Liver (tissue), 8 donors: ENCODE measurements at regions not wholly inside any gene's neighbourhood (a gene's known extent, or its start where the extent isn't known, plus 50 kb on each side); places are given as distances from the start of the nearest gene placed in this dataset.

Experiments
- DNase-seq: peaks from one replicate; pipeline ENCODE4 v3.0.0-alpha.2; 2017; ENCODE audit warnings: low spot score
- H3K27ac ChIP-seq, 2 donors: one replicate each; pipeline ENCODE4 v1.7.0; 2013; ENCODE audit warnings: inconsistent platforms in 2 of 2, low read length in 2 of 2, control low read depth in 1 of 2, low read depth in 1 of 2, mild to moderate bottlenecking in 1 of 2
- H3K27me3 ChIP-seq, 4 donors: one replicate each; pipeline versions ENCODE4 v1.6.1 to v1.7.0; 2013; ENCODE audit warnings: low read length in 3 of 4, inconsistent platforms in 1 of 4, mild to moderate bottlenecking in 1 of 4, moderate library complexity in 1 of 4; ENCODE audit not compliant: control insufficient read depth in 4 of 4, insufficient read depth in 4 of 4
- H3K36me3 ChIP-seq, 4 donors: one replicate each; pipeline versions ENCODE4 v1.6.1 to v1.7.0; 2013; ENCODE audit warnings: low read length in 3 of 4, mild to moderate bottlenecking in 3 of 4, low read depth in 1 of 4, moderate library complexity in 1 of 4; ENCODE audit not compliant: control insufficient read depth in 4 of 4, insufficient read depth in 3 of 4
- H3K4me1 ChIP-seq, 4 donors: one replicate each; pipeline versions ENCODE4 v1.6.1 to v1.7.0; 2013; ENCODE audit warnings: low read length in 3 of 4, mild to moderate bottlenecking in 3 of 4, moderate library complexity in 1 of 4; ENCODE audit not compliant: control insufficient read depth in 4 of 4, insufficient read depth in 4 of 4
- H3K4me3 ChIP-seq, 3 donors: one replicate each; pipeline versions ENCODE4 v1.6.1 to v1.7.0; 2013; ENCODE audit warnings: low read length in 3 of 3, control low read depth in 1 of 3, low read depth in 1 of 3, mild to moderate bottlenecking in 1 of 3
- H3K9ac ChIP-seq, 2 donors: one replicate each; pipeline ENCODE4 v1.7.0; 2013; ENCODE audit warnings: low read length in 2 of 2, mild to moderate bottlenecking in 2 of 2, moderate library complexity in 2 of 2, control low read depth in 1 of 2, low read depth in 1 of 2
- H3K9me3 ChIP-seq, 4 donors: one replicate each; pipeline versions ENCODE4 v1.6.1 to v1.7.0; 2013; ENCODE audit warnings: low read length in 3 of 4; ENCODE audit not compliant: control insufficient read depth in 4 of 4
- ATF3 ChIP-seq: IDR thresholded peaks from 2 replicates; pipeline ENCODE4 v1.6.1; 2016; ENCODE audit warnings: antibody characterized with exemption
- CTCF ChIP-seq: fragments of 150-350 bp; IDR thresholded peaks from 2 replicates; pipeline ENCODE4 v1.5.1; 2017; ENCODE audit warnings: improper control_type of control experiment, low read depth, low read length; ENCODE audit not compliant: missing input control
- EGR1 ChIP-seq, 2 donors: IDR thresholded peaks; 2 replicates each; pipeline ENCODE4 v1.6.1; 2016 to 2018; ENCODE audit warnings: antibody characterized with exemption in 2 of 2, low read depth in 2 of 2
- FOXA1 ChIP-seq: IDR thresholded peaks from 2 replicates; pipeline ENCODE4 v1.6.1; 2016; ENCODE audit warnings: antibody characterized with exemption
- FOXA2 ChIP-seq: IDR thresholded peaks from 2 replicates; pipeline ENCODE4 v1.6.1; 2016; ENCODE audit warnings: antibody characterized with exemption
- GABPA ChIP-seq, 2 donors: IDR thresholded peaks in 1 of 2; conservative IDR thresholded peaks in 1 of 2; 2 replicates each; pipeline ENCODE4 v1.6.1; 2016; ENCODE audit warnings: antibody characterized with exemption in 2 of 2, mild to moderate bottlenecking in 1 of 2, moderate library complexity in 1 of 2
- HNF4A ChIP-seq, 2 donors: conservative IDR thresholded peaks; 2 replicates each; pipeline ENCODE4 v1.6.1; 2016; ENCODE audit warnings: antibody characterized with exemption in 2 of 2, mild to moderate bottlenecking in 2 of 2
- HNF4G ChIP-seq: IDR thresholded peaks from 2 replicates; pipeline ENCODE4 v1.6.1; 2016; ENCODE audit warnings: antibody characterized with exemption
- JUND ChIP-seq, 2 donors: IDR thresholded peaks; 2 replicates each; pipeline ENCODE4 v1.6.1; 2016; ENCODE audit warnings: antibody characterized with exemption in 2 of 2
- MAX ChIP-seq: IDR thresholded peaks from 2 replicates; pipeline ENCODE4 v1.6.1; 2016; ENCODE audit warnings: antibody characterized with exemption
- NR2F2 ChIP-seq: IDR thresholded peaks from 2 replicates; pipeline ENCODE4 v1.6.1; 2016; ENCODE audit warnings: antibody characterized with exemption
- RAD21 ChIP-seq, 2 donors: IDR thresholded peaks; 2 replicates each; pipeline ENCODE4 v1.6.1; 2016; ENCODE audit warnings: antibody characterized with exemption in 2 of 2, mild to moderate bottlenecking in 2 of 2
- REST ChIP-seq: IDR thresholded peaks from 2 replicates; pipeline ENCODE4 v1.6.1; 2016; ENCODE audit warnings: antibody characterized with exemption, mild to moderate bottlenecking
- RXRA ChIP-seq, 2 donors: IDR thresholded peaks; 2 replicates each; pipeline ENCODE4 v1.6.1; 2017 to 2018; ENCODE audit warnings: antibody characterized with exemption in 2 of 2, mild to moderate bottlenecking in 1 of 2
- SP1 ChIP-seq: IDR thresholded peaks from 2 replicates; pipeline ENCODE4 v1.6.1; 2018; ENCODE audit warnings: antibody characterized with exemption, mild to moderate bottlenecking
- TAF1 ChIP-seq: conservative IDR thresholded peaks from 2 replicates; pipeline ENCODE4 v1.6.1; 2016; ENCODE audit warnings: antibody characterized with exemption, mild to moderate bottlenecking
- YY1 ChIP-seq: IDR thresholded peaks from 2 replicates; pipeline ENCODE4 v1.6.1; 2016; ENCODE audit warnings: antibody characterized with exemption, mild to moderate bottlenecking
- ZBTB33 ChIP-seq: IDR thresholded peaks from 2 replicates; pipeline ENCODE4 v1.6.1; 2016; ENCODE audit warnings: antibody characterized with exemption
- WGBS: extraction: QIAGEN DNeasy Blood & Tissue Kit; methylation state at CpG from one replicate; pipeline ENCODE4 v1.1.7; 2013; 5-methylcytosine and 5-hydroxymethylcytosine counted together
- donor health status: healthy.
- donor health status: healthy.
- donor health status: healthy.
- donor health status: healthy.
- donor health status: healthy.

GRCh38 chr2:180368881-180369280 is 361.8 kb upstream of the CWC22 start:
- H3K27me3 ChIP-seq: peaks cover 0 to 3% (median 0%) of the 10 kb centered on the region in 4 donors
- H3K27ac ChIP-seq: no peak overlapping the region
- no peaks in the 10 kb centered on the region for H3K36me3 ChIP-seq
- no peak for DNase-seq
- H3K9me3 ChIP-seq: no peaks in the 10 kb centered on the region
- no peak for TF ChIP-seq CTCF
- TF ChIP-seq JUND (IDR thresholded peaks at IDR 0.05): no peak
- TF ChIP-seq GABPA (IDR thresholded peaks at IDR 0.05 in 1 of 2, conservative IDR thresholded peaks at IDR 0.05 in 1 of 2): no peak
- no peak for TF ChIP-seq NR2F2
- TF ChIP-seq EGR1 (IDR thresholded peaks at IDR 0.05; ENCODE audit: low read depth in 2 of 2): no peak
- TF ChIP-seq TAF1: no peak
- TF ChIP-seq ZBTB33: no peak
- no peak for TF ChIP-seq FOXA2
- no peak for TF ChIP-seq YY1
- TF ChIP-seq SP1: no peak
- no peak for TF ChIP-seq MAX
- H3K4me1 ChIP-seq: no peaks in the 10 kb centered on the region
- no peak overlapping the region for H3K4me3 ChIP-seq
- WGBS: 51% methylated on average over 2 of the region's 2 CpGs
- no peak overlapping the region for H3K9ac ChIP-seq

- Histone ChIP-seq H3K36me3 (no peaks in the 10 kb centered on the region), H3K4me1 (no peaks in the 10 kb centered on the region), H3K9ac (no peak overlapping the region), H3K27me3 (peaks cover 0 to 3% (median 0%) of the 10 kb centered on the region in 4 donors), H3K4me3 (no peak overlapping the region), H3K9me3 (no peaks in the 10 kb centered on the region), H3K27ac (no peak overlapping the region)
- DNase-seq: no peak
- TF ChIP-seq CTCF: no peak
- TF ChIP-seq RAD21 (IDR thresholded peaks at IDR 0.05): no peak
- no peak for TF ChIP-seq HNF4G
- TF ChIP-seq EGR1 (IDR thresholded peaks at IDR 0.05; ENCODE audit: low read depth in 2 of 2): no peak
- TF ChIP-seq RXRA (IDR thresholded peaks at IDR 0.05): no peak
- TF ChIP-seq HNF4A (conservative IDR thresholded peaks at IDR 0.05): no peak
- no peak for TF ChIP-seq REST
- no peak for TF ChIP-seq ZBTB33
- TF ChIP-seq GABPA (IDR thresholded peaks at IDR 0.05 in 1 of 2, conservative IDR thresholded peaks at IDR 0.05 in 1 of 2): no peak
- TF ChIP-seq MAX: no peak
- no peak for TF ChIP-seq FOXA2
- no peak for TF ChIP-seq TAF1
- TF ChIP-seq FOXA1: no peak
- no peak for TF ChIP-seq JUND (IDR thresholded peaks at IDR 0.05)
- no peak for TF ChIP-seq NR2F2
- TF ChIP-seq SP1: no peak
- no peak for TF ChIP-seq YY1
- no peak for TF ChIP-seq ATF3
These were observed 360.7 kb upstream of the CWC22 start for GRCh38 chr2:180367815-180368214.
